Loucy (cell line): ENCODE measurements at regions not wholly inside any gene's neighbourhood (a gene's known extent, or its start where the extent isn't known, plus 50 kb on each side); places are given as distances from the start of the nearest gene placed in this dataset.

ENCODE experiments used
- EZH2phosphoT487 ChIP-seq: fragments of 200-600 bp; IDR thresholded peaks from 2 replicates; pipeline ENCODE4 v1.6.1; 2018; ENCODE audit warnings: antibody characterized with exemption, mild to moderate bottlenecking, moderate library complexity, borderline replicate concordance
- TF ChIP-seq, protein P1 (sequence below): fragments of 200-600 bp; sonication (generic); conservative IDR thresholded peaks from 2 replicates; pipeline ENCODE4 v1.5.1; 2014; ENCODE audit warnings: mild to moderate bottlenecking, antibody characterized with exemption, low read length

DNA sequence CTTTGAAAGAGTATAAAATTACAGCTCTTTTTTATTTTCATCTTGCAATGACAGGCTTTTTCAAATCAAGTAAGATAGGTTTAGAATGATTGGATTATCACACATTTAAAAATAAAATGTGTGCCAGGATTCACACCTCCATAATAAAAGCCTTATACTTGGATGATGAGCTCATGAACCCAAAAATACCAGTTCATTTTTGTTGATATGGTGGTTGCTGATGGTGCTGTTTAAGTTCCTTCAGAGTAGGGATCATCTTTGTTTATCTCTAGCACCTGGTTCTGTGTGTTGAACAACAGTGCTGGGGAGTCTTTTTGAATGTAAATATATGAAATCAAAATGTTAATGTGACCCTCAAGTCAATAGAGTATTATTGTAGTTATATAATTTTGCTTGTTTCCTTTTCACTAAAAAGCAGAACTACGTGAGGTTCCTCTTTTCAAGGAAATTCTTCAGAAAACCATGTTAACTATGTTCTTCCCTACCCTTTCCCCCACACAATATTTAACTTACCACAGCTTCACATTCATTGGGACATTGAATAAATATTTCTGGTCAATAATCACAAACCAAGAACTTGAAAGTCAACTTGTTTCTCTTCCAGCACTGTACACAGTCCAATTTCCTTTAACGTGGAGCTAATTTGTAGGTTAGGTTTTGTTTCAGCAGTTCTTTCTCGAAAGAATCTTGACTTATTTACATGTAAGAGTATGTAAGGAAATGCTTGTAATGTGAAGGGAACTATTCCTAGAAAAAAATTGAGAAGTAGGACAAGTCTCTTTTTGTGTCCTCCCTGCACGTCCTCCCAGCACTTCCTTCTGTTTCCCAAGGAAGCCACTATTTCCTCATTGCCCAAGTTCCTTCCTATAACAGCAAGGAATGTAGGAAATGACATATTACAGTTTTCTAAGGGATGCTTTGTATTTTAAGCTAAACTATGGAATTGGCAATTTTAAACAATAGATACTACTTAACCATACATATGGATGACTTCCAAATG lies 945.9 kb upstream of the CITED2 start:
- no peak for TF ChIP-seq EZH2phosphoT487
- TF ChIP-seq, protein P1, sequence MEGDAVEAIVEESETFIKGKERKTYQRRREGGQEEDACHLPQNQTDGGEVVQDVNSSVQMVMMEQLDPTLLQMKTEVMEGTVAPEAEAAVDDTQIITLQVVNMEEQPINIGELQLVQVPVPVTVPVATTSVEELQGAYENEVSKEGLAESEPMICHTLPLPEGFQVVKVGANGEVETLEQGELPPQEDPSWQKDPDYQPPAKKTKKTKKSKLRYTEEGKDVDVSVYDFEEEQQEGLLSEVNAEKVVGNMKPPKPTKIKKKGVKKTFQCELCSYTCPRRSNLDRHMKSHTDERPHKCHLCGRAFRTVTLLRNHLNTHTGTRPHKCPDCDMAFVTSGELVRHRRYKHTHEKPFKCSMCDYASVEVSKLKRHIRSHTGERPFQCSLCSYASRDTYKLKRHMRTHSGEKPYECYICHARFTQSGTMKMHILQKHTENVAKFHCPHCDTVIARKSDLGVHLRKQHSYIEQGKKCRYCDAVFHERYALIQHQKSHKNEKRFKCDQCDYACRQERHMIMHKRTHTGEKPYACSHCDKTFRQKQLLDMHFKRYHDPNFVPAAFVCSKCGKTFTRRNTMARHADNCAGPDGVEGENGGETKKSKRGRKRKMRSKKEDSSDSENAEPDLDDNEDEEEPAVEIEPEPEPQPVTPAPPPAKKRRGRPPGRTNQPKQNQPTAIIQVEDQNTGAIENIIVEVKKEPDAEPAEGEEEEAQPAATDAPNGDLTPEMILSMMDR, result no peak
